Sigmoid colon (tissue), 4 donors: ENCODE measurements at regions not wholly inside any gene's neighbourhood (a gene's known extent, or its start where the extent isn't known, plus 50 kb on each side); places are given as distances from the start of the nearest gene placed in this dataset.

ENCODE experiments used
- CTCF ChIP-seq, 4 experiments: fragments of 450-650 bp in 3 of 4; fragments of 200-600 bp in 1 of 4; IDR thresholded peaks; one replicate each; pipeline ENCODE4 v1.5.1; 2016 to 2019; ENCODE audit warnings: antibody characterized with exemption in 4 of 4, mild to moderate bottlenecking in 3 of 4, moderate library complexity in 2 of 4
- EP300 ChIP-seq, 4 donors: sonication (generic); formaldehyde crosslinking; IDR thresholded peaks; one replicate each; pipeline ENCODE4 v1.6.1; 2017; ENCODE audit warnings: antibody characterized with exemption in 4 of 4
- POLR2A ChIP-seq, 2 donors: fragments of 450-650 bp; IDR thresholded peaks; one replicate each; pipeline ENCODE4 v1.6.1; 2016; ENCODE audit warnings: antibody characterized with exemption in 2 of 2, mild to moderate bottlenecking in 2 of 2, moderate library complexity in 2 of 2
- POLR2AphosphoS5 ChIP-seq, 4 donors: sonication (generic); formaldehyde crosslinking; IDR thresholded peaks; one replicate each; pipeline ENCODE4 v1.6.1; 2017; ENCODE audit warnings: antibody characterized with exemption in 4 of 4

DNA sequence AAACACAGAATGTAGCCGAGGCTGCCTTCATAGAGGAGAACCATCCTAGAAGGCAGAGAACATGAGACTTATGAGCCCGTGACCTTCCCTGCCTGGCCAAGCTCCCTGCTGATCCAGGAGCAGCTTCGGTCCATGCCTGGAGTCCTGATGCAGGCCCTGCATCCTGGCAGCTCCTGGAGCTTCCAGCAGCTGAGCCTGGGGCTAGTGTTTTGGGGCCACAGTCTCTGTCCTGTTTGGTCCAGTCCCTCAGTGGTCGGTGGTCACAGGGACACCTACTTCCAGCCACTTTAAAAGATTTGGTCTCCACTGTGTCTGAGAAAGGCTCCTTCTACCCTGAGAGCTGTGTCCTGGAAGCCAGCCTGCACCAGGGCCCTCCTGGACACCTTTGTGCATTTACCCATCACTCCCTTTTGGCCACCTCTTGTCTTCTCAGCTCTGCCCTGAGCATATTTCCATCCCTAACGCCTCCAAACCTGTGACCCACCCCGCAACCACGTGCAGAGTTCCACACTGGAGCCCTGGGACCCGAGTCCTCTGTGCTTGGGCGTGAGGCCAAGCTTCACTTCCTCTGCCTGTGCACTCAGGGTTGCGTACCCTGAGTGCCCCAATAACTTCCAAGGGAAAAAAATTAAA, 315.2 kb upstream of the ZNF32 start:
- TF ChIP-seq CTCF (IDR thresholded peaks at IDR 0.05), result no peak
- no peak for TF ChIP-seq POLR2AphosphoS5 (IDR thresholded peaks at IDR 0.05)
- TF ChIP-seq EP300 (IDR thresholded peaks at IDR 0.05), result no peak
- TF ChIP-seq POLR2A (IDR thresholded peaks at IDR 0.05), result no peak
